Activated T-cell treated with anti-CD3 and anti-CD28 coated beads, Interleukin-2, amount 50 U/mL, for 24 hours (primary cell): ENCODE measurements at regions not wholly inside any gene's neighbourhood (a gene's known extent, or its start where the extent isn't known, plus 50 kb on each side); places are given as distances from the start of the nearest gene placed in this dataset.

Experiments
- DNase-seq: peaks from one replicate; pipeline ENCODE4 v3.0.0-alpha.2; 2020
- H3K27ac Mint-ChIP-seq: 2 replicates; pipeline ENCODE4 v1.8.0; 2020; ENCODE audit warnings: mild to moderate bottlenecking, mixed read lengths
- H3K27me3 Mint-ChIP-seq: 2 replicates; pipeline ENCODE4 v1.8.0; 2020; ENCODE audit warnings: mixed read lengths
- H3K36me3 Mint-ChIP-seq: 2 replicates; pipeline ENCODE4 v1.8.0; 2020; ENCODE audit warnings: low read depth, mixed read lengths
- H3K4me1 Mint-ChIP-seq: 2 replicates; pipeline ENCODE4 v1.8.0; 2020; ENCODE audit warnings: low read depth, mixed read lengths
- H3K4me3 Mint-ChIP-seq: 2 replicates; pipeline ENCODE4 v1.8.0; 2020; ENCODE audit warnings: mild to moderate bottlenecking, moderate library complexity, mixed read lengths
- H3K9me3 Mint-ChIP-seq: 2 replicates; pipeline ENCODE4 v1.8.0; 2020; ENCODE audit warnings: mixed read lengths

DNA sequence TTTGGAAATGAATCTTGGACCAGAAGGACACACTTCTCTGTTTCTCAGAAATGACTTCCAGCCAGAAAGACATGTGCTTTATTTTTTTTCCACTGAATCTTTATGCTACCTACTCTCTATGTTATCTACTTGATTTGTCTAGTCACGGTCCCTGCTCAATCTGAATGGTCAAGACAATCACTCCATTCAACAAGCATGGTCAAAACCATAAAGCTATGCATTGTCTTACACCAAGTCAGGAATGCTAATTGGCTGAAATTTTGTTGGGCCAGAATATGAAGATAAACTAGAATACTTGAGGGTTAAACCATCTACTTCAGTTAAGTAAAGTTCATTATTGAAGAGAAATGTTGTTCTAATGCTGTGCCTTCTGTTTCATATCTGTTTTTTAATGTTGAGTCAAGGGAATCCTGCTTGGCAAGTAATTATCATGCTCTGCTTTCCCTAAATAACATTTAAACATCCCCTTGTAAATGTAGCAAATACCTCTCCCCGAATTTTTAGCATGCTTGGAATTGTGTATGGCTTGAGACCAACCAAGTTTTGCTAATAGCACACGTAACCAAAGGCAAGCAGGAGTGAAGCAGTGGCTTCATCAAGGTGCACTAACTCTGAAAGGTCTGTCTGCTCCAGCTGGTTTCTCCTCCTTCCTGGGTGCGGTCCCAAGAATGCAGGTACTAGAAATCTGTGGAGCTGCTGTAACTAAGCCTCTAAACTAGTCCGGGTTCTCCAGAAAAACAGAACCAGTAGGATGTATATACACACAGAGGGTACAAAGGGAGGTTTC, 190.3 kb upstream of the CDYL start:
- no peaks in the 10 kb centered on the region for H3K4me1 Mint-ChIP-seq
- H3K27me3 Mint-ChIP-seq = peaks cover 10% of the 10 kb centered on the region
- no peaks in the 10 kb centered on the region for H3K9me3 Mint-ChIP-seq
- no peaks in the 10 kb centered on the region for H3K36me3 Mint-ChIP-seq
- H3K27ac Mint-ChIP-seq = no peak overlapping the region
- no peak overlapping the region for H3K4me3 Mint-ChIP-seq
- no peak for DNase-seq

DNA sequence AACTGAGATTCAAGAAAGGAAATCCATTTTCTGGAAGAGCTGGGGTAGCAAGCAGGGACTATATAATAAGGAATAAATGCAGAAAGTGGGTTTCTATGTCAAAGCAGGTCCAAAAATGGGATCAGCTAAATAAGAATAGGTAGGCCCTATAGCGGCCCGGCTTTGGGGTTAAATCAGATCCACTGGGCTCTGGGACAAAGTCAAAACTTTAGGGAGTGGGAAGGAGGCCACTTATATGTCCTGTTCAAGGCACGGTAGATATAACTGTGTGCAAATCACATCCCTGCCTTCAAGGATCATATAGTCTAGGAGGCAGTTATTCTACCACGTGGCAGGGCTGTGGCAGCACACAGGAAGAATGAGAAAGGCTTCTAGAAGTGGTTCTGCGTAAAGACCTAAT, 191.4 kb upstream of the CDYL start:
- Mint-ChIP-seq H3K4me3 (no peak overlapping the region), H3K36me3 (no peaks in the 10 kb centered on the region), H3K9me3 (no peaks in the 10 kb centered on the region), H3K4me1 (no peaks in the 10 kb centered on the region), H3K27ac (no peak overlapping the region), H3K27me3 (peaks cover 15% of the 10 kb centered on the region)
- no peak for DNase-seq

GRCh38 chr6:4582506-4583417, 193.4 kb upstream of the CDYL start:
- H3K9me3 Mint-ChIP-seq = no peaks in the 10 kb centered on the region
- no peak for DNase-seq
- H3K27ac Mint-ChIP-seq = no peak overlapping the region
- no peaks in the 10 kb centered on the region for H3K4me1 Mint-ChIP-seq
- H3K36me3 Mint-ChIP-seq = no peaks in the 10 kb centered on the region
- H3K27me3 Mint-ChIP-seq = peaks cover 16% of the 10 kb centered on the region
- H3K4me3 Mint-ChIP-seq = no peak overlapping the region

- Mint-ChIP-seq H3K4me3 (no peak overlapping the region), H3K27ac (no peak overlapping the region), H3K9me3 (no peaks in the 10 kb centered on the region), H3K36me3 (no peaks in the 10 kb centered on the region), H3K4me1 (no peaks in the 10 kb centered on the region), H3K27me3 (peaks cover 22% of the 10 kb centered on the region)
- DNase-seq = no peak
Observed at GRCh38 chr6:4581468-4582385, 194.5 kb upstream of the CDYL start.

DNA sequence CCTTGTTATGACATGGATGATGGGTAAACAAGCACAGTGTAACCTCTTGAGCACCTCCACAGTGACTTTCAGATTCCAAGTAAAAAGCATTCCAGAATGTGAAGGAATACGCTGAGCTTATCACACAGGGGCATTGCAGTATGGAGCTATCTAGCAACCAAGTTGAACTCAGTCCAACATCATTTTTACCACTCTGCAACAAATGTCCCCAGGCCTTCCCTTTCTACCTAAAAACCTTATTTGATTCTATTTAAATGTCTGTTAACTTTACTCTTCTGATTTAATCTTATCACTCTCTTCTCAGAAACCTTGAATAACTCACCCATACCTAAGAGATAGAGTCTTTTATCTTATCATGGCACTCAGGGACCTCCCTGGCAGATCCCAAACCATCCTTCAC, 195.8 kb upstream of the CDYL start:
- H3K27me3 Mint-ChIP-seq = peaks cover 25% of the 10 kb centered on the region
- no peaks in the 10 kb centered on the region for H3K9me3 Mint-ChIP-seq
- no peak overlapping the region for H3K27ac Mint-ChIP-seq
- DNase-seq = no peak
- H3K4me1 Mint-ChIP-seq = no peaks in the 10 kb centered on the region
- no peaks in the 10 kb centered on the region for H3K36me3 Mint-ChIP-seq
- H3K4me3 Mint-ChIP-seq = no peak overlapping the region

DNA sequence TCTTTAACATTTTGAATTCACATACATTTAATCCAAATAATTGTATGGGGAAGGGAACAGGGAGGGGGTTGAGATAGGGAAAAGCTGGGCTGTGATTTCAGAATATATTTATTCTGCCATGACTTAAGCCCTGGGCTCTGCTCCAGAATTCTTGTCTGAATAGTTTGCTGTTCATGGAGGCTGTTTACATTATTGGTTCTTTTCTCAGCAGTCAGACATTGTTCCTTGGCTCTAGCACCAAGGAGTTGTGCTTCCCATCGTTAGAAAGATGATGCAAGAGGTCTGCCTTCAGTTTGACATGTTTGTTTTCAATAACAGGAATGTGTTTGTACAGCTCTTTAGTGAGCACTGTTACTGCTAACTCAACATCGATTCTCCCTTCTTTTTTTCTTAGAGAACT, 198.8 kb upstream of the CDYL start:
- H3K4me3 Mint-ChIP-seq = no peak overlapping the region
- no peaks in the 10 kb centered on the region for H3K36me3 Mint-ChIP-seq
- no peak overlapping the region for H3K27ac Mint-ChIP-seq
- H3K4me1 Mint-ChIP-seq = no peaks in the 10 kb centered on the region
- H3K9me3 Mint-ChIP-seq = no peaks in the 10 kb centered on the region
- H3K27me3 Mint-ChIP-seq = peaks cover 20% of the 10 kb centered on the region
- no peak for DNase-seq

- H3K27ac Mint-ChIP-seq = no peak overlapping the region
- no peaks in the 10 kb centered on the region for H3K36me3 Mint-ChIP-seq
- H3K27me3 Mint-ChIP-seq = peaks cover 20% of the 10 kb centered on the region
- no peak for DNase-seq
- H3K9me3 Mint-ChIP-seq = peaks cover 9% of the 10 kb centered on the region
- no peak overlapping the region for H3K4me3 Mint-ChIP-seq
- H3K4me1 Mint-ChIP-seq = no peaks in the 10 kb centered on the region
Observed at GRCh38 chr6:4575714-4576113, 200.5 kb upstream of the CDYL start.

- Mint-ChIP-seq H3K4me3 (no peak overlapping the region), H3K4me1 (no peaks in the 10 kb centered on the region), H3K27me3 (peaks cover 15% of the 10 kb centered on the region), H3K36me3 (no peaks in the 10 kb centered on the region), H3K9me3 (peaks cover 11% of the 10 kb centered on the region), H3K27ac (no peak overlapping the region)
- DNase-seq = no peak
Observed at GRCh38 chr6:4574007-4574406, 202.2 kb upstream of the CDYL start.

GRCh38 chr6:4571011-4571410, 205.2 kb upstream of the CDYL start:
- no peak for DNase-seq
- no peaks in the 10 kb centered on the region for H3K36me3 Mint-ChIP-seq
- peaks cover 11% of the 10 kb centered on the region for H3K9me3 Mint-ChIP-seq
- H3K4me3 Mint-ChIP-seq = no peak overlapping the region
- H3K27me3 Mint-ChIP-seq = no peaks in the 10 kb centered on the region
- no peaks in the 10 kb centered on the region for H3K4me1 Mint-ChIP-seq
- H3K27ac Mint-ChIP-seq = no peak overlapping the region

- no peak overlapping the region for H3K27ac Mint-ChIP-seq
- no peak for DNase-seq
- no peaks in the 10 kb centered on the region for H3K36me3 Mint-ChIP-seq
- no peaks in the 10 kb centered on the region for H3K4me1 Mint-ChIP-seq
- peaks cover 11% of the 10 kb centered on the region for H3K9me3 Mint-ChIP-seq
- no peak overlapping the region for H3K4me3 Mint-ChIP-seq
- H3K27me3 Mint-ChIP-seq = peaks cover 9% of the 10 kb centered on the region
Observed at GRCh38 chr6:4568138-4568537, 208.1 kb upstream of the CDYL start.

GRCh38 chr6:4567141-4567540, 209.1 kb upstream of the CDYL start:
- DNase-seq = no peak
- H3K36me3 Mint-ChIP-seq = no peaks in the 10 kb centered on the region
- H3K4me1 Mint-ChIP-seq = no peaks in the 10 kb centered on the region
- H3K4me3 Mint-ChIP-seq = no peak overlapping the region
- peaks cover 11% of the 10 kb centered on the region for H3K9me3 Mint-ChIP-seq
- H3K27me3 Mint-ChIP-seq = peaks cover 11% of the 10 kb centered on the region
- no peak overlapping the region for H3K27ac Mint-ChIP-seq

GRCh38 chr6:4565301-4566250, 210.6 kb upstream of the CDYL start:
- Mint-ChIP-seq H3K27ac (no peak overlapping the region), H3K36me3 (no peaks in the 10 kb centered on the region), H3K4me1 (no peaks in the 10 kb centered on the region), H3K4me3 (no peak overlapping the region), H3K27me3 (peaks cover 15% of the 10 kb centered on the region), H3K9me3 (peaks cover 2% of the 10 kb centered on the region)
- DNase-seq = no peak

DNA sequence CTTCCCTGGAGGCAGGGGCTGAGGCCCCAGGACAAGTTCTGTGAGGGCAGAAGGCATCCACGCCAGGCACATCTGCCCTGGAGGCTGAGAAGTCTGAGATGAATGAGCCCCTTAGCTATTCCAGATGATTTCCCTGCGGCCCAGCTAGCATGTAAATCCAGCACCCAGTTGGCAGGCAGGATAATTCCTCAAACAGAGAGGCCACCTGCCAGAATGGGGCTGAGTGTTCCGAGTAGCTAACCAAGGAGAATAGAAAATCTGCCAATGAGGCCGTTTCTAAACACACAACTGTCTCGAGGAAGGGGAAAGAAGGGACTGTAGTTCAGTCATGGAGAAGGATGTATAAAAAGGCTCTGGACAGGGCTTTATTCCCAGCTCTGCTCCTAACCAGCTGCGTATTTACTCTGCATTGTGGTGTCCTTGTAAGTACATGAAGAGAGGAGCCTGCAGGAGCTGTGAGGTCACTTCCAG, 211.4 kb upstream of the CDYL start:
- no peak for DNase-seq
- Mint-ChIP-seq H3K27me3 (peaks cover 20% of the 10 kb centered on the region), H3K9me3 (no peaks in the 10 kb centered on the region), H3K4me3 (no peak overlapping the region), H3K27ac (no peak overlapping the region), H3K4me1 (no peaks in the 10 kb centered on the region), H3K36me3 (no peaks in the 10 kb centered on the region)
